ENCODE measurements at regions not wholly inside any gene's neighbourhood (a gene's known extent, or its start where the extent isn't known, plus 50 kb on each side); places are given as distances from the start of the nearest gene placed in this dataset.

DNA sequence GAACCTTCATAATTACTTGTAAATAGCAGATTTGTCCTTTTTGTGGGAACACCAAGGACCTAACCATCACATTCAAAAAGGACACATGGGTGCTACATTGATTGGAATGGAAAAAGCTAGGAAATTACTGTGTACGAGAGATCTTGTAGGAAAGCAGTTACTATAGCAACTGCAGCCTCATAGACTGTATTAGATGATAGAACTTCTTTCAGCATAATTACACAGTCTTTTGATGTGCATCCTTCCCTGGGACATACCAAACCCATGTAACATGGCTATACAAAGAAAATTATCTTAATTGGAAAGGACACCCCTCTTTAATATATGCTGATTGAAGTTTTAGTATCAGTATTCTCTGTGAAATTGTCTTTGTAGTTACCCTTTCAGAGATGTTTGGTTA, 130.7 kb upstream of the CTSO start:
- Histone ChIP-seq H3K4me1 (ENCODE audit: insufficient read depth) (no peaks in the 10 kb centered on the region), H3K4me3 (no peak overlapping the region), H3K27me3 (ENCODE audit: insufficient read depth) (no peaks in the 10 kb centered on the region), H2AFZ (no peak overlapping the region), H4K20me1 (replicated peaks; ENCODE audit: insufficient read depth) (no peaks in the 10 kb centered on the region), H3K79me2 (replicated peaks; ENCODE audit: insufficient read depth) (no peaks in the 10 kb centered on the region), H3K9me2 (ENCODE audit: insufficient read depth) (no peaks in the 10 kb centered on the region), H3F3A (replicated peaks; ENCODE audit: low read depth) (no peaks in the 10 kb centered on the region), H3K27ac (ENCODE audit: low read depth) (no peak overlapping the region), H3K4me2 (no peak overlapping the region), H3K36me3 (ENCODE audit: insufficient read depth) (no peaks in the 10 kb centered on the region)
- Mint-ChIP-seq H3K27ac (no peak overlapping the region), H3K4me3 (no peak overlapping the region), H3K27me3 (ENCODE audit: insufficient read depth, low read depth, poor library complexity) (no peaks in the 10 kb centered on the region), H3K4me1 (no peaks in the 10 kb centered on the region), H3K36me3 (ENCODE audit: low read depth) (no peaks in the 10 kb centered on the region), H3K9me3 (no peaks in the 10 kb centered on the region)
- no peak for ATAC-seq
- DNase-seq (ENCODE audit: low spot score): no peak
- no peak for TF ChIP-seq STAT1 (IDR thresholded peaks at IDR 0.05; ENCODE audit: unreplicated experiment)
- TF ChIP-seq JUNB (IDR thresholded peaks at IDR 0.05; ENCODE audit: unreplicated experiment): no peak
- TF ChIP-seq POLR2AphosphoS5 (IDR thresholded peaks at IDR 0.05; ENCODE audit: low read depth): no peak
- no peak for TF ChIP-seq ZNF331 (CRISPR knock-in tag; IDR thresholded peaks at IDR 0.05; ENCODE audit: low read depth)
- TF ChIP-seq ZNF114 (CRISPR knock-in tag; IDR thresholded peaks at IDR 0.05): no peak
- no peak for TF ChIP-seq EZH2 (IDR thresholded peaks at IDR 0.05; ENCODE audit: low read depth, unreplicated experiment)
- TF ChIP-seq, protein P1, sequence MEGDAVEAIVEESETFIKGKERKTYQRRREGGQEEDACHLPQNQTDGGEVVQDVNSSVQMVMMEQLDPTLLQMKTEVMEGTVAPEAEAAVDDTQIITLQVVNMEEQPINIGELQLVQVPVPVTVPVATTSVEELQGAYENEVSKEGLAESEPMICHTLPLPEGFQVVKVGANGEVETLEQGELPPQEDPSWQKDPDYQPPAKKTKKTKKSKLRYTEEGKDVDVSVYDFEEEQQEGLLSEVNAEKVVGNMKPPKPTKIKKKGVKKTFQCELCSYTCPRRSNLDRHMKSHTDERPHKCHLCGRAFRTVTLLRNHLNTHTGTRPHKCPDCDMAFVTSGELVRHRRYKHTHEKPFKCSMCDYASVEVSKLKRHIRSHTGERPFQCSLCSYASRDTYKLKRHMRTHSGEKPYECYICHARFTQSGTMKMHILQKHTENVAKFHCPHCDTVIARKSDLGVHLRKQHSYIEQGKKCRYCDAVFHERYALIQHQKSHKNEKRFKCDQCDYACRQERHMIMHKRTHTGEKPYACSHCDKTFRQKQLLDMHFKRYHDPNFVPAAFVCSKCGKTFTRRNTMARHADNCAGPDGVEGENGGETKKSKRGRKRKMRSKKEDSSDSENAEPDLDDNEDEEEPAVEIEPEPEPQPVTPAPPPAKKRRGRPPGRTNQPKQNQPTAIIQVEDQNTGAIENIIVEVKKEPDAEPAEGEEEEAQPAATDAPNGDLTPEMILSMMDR (conservative IDR thresholded peaks at IDR 0.05; ENCODE audit: low read depth in 2 of 2): no peak
- TF ChIP-seq, protein P2, sequence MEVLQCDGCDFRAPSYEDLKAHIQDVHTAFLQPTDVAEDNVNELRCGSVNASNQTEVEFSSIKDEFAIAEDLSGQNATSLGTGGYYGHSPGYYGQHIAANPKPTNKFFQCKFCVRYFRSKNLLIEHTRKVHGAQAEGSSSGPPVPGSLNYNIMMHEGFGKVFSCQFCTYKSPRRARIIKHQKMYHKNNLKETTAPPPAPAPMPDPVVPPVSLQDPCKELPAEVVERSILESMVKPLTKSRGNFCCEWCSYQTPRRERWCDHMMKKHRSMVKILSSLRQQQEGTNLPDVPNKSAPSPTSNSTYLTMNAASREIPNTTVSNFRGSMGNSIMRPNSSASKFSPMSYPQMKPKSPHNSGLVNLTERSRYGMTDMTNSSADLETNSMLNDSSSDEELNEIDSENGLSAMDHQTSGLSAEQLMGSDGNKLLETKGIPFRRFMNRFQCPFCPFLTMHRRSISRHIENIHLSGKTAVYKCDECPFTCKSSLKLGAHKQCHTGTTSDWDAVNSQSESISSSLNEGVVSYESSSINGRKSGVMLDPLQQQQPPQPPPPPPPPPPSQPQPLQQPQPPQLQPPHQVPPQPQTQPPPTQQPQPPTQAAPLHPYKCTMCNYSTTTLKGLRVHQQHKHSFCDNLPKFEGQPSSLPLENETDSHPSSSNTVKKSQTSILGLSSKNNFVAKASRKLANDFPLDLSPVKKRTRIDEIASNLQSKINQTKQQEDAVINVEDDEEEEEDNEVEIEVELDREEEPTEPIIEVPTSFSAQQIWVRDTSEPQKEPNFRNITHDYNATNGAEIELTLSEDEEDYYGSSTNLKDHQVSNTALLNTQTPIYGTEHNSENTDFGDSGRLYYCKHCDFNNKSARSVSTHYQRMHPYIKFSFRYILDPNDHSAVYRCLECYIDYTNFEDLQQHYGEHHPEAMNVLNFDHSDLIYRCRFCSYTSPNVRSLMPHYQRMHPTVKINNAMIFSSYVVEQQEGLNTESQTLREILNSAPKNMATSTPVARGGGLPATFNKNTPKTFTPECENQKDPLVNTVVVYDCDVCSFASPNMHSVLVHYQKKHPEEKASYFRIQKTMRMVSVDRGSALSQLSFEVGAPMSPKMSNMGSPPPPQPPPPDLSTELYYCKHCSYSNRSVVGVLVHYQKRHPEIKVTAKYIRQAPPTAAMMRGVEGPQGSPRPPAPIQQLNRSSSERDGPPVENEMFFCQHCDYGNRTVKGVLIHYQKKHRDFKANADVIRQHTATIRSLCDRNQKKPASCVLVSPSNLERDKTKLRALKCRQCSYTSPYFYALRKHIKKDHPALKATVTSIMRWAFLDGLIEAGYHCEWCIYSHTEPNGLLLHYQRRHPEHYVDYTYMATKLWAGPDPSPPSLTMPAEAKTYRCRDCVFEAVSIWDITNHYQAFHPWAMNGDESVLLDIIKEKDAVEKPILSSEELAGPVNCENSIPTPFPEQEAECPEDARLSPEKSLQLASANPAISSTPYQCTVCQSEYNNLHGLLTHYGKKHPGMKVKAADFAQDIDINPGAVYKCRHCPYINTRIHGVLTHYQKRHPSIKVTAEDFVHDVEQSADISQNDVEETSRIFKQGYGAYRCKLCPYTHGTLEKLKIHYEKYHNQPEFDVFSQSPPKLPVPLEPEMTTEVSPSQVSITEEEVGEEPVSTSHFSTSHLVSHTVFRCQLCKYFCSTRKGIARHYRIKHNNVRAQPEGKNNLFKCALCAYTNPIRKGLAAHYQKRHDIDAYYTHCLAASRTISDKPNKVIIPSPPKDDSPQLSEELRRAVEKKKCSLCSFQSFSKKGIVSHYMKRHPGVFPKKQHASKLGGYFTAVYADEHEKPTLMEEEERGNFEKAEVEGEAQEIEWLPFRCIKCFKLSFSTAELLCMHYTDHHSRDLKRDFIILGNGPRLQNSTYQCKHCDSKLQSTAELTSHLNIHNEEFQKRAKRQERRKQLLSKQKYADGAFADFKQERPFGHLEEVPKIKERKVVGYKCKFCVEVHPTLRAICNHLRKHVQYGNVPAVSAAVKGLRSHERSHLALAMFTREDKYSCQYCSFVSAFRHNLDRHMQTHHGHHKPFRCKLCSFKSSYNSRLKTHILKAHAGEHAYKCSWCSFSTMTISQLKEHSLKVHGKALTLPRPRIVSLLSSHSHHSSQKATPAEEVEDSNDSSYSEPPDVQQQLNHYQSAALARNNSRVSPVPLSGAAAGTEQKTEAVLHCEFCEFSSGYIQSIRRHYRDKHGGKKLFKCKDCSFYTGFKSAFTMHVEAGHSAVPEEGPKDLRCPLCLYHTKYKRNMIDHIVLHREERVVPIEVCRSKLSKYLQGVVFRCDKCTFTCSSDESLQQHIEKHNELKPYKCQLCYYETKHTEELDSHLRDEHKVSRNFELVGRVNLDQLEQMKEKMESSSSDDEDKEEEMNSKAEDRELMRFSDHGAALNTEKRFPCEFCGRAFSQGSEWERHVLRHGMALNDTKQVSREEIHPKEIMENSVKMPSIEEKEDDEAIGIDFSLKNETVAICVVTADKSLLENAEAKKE (CRISPR knock-in tag; IDR thresholded peaks at IDR 0.05): no peak
- TF ChIP-seq NANOG (IDR thresholded peaks at IDR 0.05; ENCODE audit: borderline replicate concordance): no peak
- no peak for TF ChIP-seq CREB1 (CRISPR knock-in tag; IDR thresholded peaks at IDR 0.05; ENCODE audit: low read depth)
- no peak for TF ChIP-seq EZH2phosphoT487 (IDR thresholded peaks at IDR 0.05; ENCODE audit: unreplicated experiment)
- TF ChIP-seq, protein P3, sequence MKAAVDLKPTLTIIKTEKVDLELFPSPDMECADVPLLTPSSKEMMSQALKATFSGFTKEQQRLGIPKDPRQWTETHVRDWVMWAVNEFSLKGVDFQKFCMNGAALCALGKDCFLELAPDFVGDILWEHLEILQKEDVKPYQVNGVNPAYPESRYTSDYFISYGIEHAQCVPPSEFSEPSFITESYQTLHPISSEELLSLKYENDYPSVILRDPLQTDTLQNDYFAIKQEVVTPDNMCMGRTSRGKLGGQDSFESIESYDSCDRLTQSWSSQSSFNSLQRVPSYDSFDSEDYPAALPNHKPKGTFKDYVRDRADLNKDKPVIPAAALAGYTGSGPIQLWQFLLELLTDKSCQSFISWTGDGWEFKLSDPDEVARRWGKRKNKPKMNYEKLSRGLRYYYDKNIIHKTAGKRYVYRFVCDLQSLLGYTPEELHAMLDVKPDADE (IDR thresholded peaks at IDR 0.05): no peak
- TF ChIP-seq, protein P4, sequence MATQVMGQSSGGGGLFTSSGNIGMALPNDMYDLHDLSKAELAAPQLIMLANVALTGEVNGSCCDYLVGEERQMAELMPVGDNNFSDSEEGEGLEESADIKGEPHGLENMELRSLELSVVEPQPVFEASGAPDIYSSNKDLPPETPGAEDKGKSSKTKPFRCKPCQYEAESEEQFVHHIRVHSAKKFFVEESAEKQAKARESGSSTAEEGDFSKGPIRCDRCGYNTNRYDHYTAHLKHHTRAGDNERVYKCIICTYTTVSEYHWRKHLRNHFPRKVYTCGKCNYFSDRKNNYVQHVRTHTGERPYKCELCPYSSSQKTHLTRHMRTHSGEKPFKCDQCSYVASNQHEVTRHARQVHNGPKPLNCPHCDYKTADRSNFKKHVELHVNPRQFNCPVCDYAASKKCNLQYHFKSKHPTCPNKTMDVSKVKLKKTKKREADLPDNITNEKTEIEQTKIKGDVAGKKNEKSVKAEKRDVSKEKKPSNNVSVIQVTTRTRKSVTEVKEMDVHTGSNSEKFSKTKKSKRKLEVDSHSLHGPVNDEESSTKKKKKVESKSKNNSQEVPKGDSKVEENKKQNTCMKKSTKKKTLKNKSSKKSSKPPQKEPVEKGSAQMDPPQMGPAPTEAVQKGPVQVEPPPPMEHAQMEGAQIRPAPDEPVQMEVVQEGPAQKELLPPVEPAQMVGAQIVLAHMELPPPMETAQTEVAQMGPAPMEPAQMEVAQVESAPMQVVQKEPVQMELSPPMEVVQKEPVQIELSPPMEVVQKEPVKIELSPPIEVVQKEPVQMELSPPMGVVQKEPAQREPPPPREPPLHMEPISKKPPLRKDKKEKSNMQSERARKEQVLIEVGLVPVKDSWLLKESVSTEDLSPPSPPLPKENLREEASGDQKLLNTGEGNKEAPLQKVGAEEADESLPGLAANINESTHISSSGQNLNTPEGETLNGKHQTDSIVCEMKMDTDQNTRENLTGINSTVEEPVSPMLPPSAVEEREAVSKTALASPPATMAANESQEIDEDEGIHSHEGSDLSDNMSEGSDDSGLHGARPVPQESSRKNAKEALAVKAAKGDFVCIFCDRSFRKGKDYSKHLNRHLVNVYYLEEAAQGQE (IDR thresholded peaks at IDR 0.05; ENCODE audit: unreplicated experiment): no peak

Measured in GM23338 (cell line).